Subcutaneous abdominal adipose tissue (tissue), 5 donors: ENCODE measurements at regions not wholly inside any gene's neighbourhood (a gene's known extent, or its start where the extent isn't known, plus 50 kb on each side); places are given as distances from the start of the nearest gene placed in this dataset.

Experiments
- H3K27ac ChIP-seq: one replicate; pipeline ENCODE4 v1.7.0; 2013; ENCODE audit warnings: low read depth, mild to moderate bottlenecking, inconsistent platforms, low read length, moderate library complexity
- H3K27me3 ChIP-seq, 5 donors: one replicate each; pipeline ENCODE4 v1.7.0; 2013; ENCODE audit warnings: low read length in 5 of 5, inconsistent platforms in 1 of 5; ENCODE audit not compliant: control insufficient read depth in 5 of 5, insufficient read depth in 4 of 5
- H3K36me3 ChIP-seq, 5 donors: one replicate each; pipeline ENCODE4 v1.7.0; 2013; ENCODE audit warnings: low read length in 5 of 5; ENCODE audit not compliant: control insufficient read depth in 5 of 5, insufficient read depth in 5 of 5
- H3K4me1 ChIP-seq, 5 donors: one replicate each; pipeline ENCODE4 v1.7.0; 2013; ENCODE audit warnings: low read length in 5 of 5, mild to moderate bottlenecking in 3 of 5, moderate library complexity in 1 of 5; ENCODE audit not compliant: control insufficient read depth in 5 of 5, insufficient read depth in 5 of 5
- H3K4me3 ChIP-seq, 5 donors: one replicate each; pipeline ENCODE4 v1.7.0; 2013; ENCODE audit warnings: low read length in 5 of 5, low read depth in 1 of 5
- H3K9ac ChIP-seq, 5 donors: one replicate each; pipeline ENCODE4 v1.7.0; 2013; ENCODE audit warnings: low read length in 5 of 5, mild to moderate bottlenecking in 4 of 5, moderate library complexity in 3 of 5
- H3K9me3 ChIP-seq, 5 donors: one replicate each; pipeline ENCODE4 v1.7.0; 2013; ENCODE audit warnings: low read length in 5 of 5; ENCODE audit not compliant: control insufficient read depth in 5 of 5
- donor health status: healthy.
- donor health status: healthy.
- donor health status: healthy.
- donor health status: healthy.
- donor health status: healthy.

- H3K36me3 ChIP-seq, result no peaks in the 10 kb centered on the region
- no peaks in the 10 kb centered on the region for H3K9me3 ChIP-seq
- no peak overlapping the region for H3K9ac ChIP-seq
- H3K4me1 ChIP-seq, result no peaks in the 10 kb centered on the region
- H3K27ac ChIP-seq, result no peak overlapping the region
- no peaks in the 10 kb centered on the region for H3K27me3 ChIP-seq
- no peak overlapping the region for H3K4me3 ChIP-seq
Measured at GRCh38 chr3:19645093-19645492, 288.9 kb downstream of the EFHB start.

GRCh38 chr3:19644405-19644804 lies 289.6 kb downstream of the EFHB start:
- Histone ChIP-seq H3K27ac (no peak overlapping the region), H3K4me3 (no peak overlapping the region), H3K27me3 (no peaks in the 10 kb centered on the region), H3K9me3 (no peaks in the 10 kb centered on the region), H3K4me1 (no peaks in the 10 kb centered on the region), H3K9ac (no peak overlapping the region), H3K36me3 (no peaks in the 10 kb centered on the region)

GRCh38 chr3:19641408-19641807 lies 292.6 kb downstream of the EFHB start:
- Histone ChIP-seq H3K4me3 (no peak overlapping the region), H3K27ac (no peak overlapping the region), H3K36me3 (no peaks in the 10 kb centered on the region), H3K27me3 (peaks cover 0 to 2% (median 0%) of the 10 kb centered on the region in 5 donors), H3K4me1 (no peaks in the 10 kb centered on the region), H3K9ac (no peak overlapping the region), H3K9me3 (no peaks in the 10 kb centered on the region)

GRCh38 chr3:19632099-19633074 lies 301.6 kb downstream of the EFHB start:
- Histone ChIP-seq H3K4me1 (no peaks in the 10 kb centered on the region), H3K27me3 (peaks cover 0 to 3% (median 0%) of the 10 kb centered on the region in 5 donors), H3K36me3 (no peaks in the 10 kb centered on the region), H3K27ac (no peak overlapping the region), H3K9me3 (no peaks in the 10 kb centered on the region), H3K9ac (no peak overlapping the region), H3K4me3 (no peak overlapping the region)

GRCh38 chr3:19598870-19599269 lies 335.1 kb downstream of the EFHB start:
- Histone ChIP-seq H3K9ac (no peak overlapping the region), H3K27me3 (no peaks in the 10 kb centered on the region), H3K36me3 (no peaks in the 10 kb centered on the region), H3K4me3 (no peak overlapping the region), H3K27ac (no peak overlapping the region), H3K9me3 (peaks cover 0 to 4% (median 2%) of the 10 kb centered on the region in 5 donors), H3K4me1 (no peaks in the 10 kb centered on the region)

- Histone ChIP-seq H3K27me3 (no peaks in the 10 kb centered on the region), H3K4me3 (no peak overlapping the region), H3K9me3 (peaks cover 0 to 4% (median 1%) of the 10 kb centered on the region in 5 donors), H3K9ac (no peak overlapping the region), H3K27ac (no peak overlapping the region), H3K4me1 (no peaks in the 10 kb centered on the region), H3K36me3 (no peaks in the 10 kb centered on the region)
Measured at GRCh38 chr3:19596408-19596807, 337.6 kb downstream of the EFHB start.

- Histone ChIP-seq H3K27me3 (no peaks in the 10 kb centered on the region), H3K27ac (no peak overlapping the region), H3K9me3 (peaks cover 0 to 4% (median 0%) of the 10 kb centered on the region in 5 donors), H3K9ac (no peak overlapping the region), H3K36me3 (no peaks in the 10 kb centered on the region), H3K4me3 (no peak overlapping the region), H3K4me1 (no peaks in the 10 kb centered on the region)
Measured at GRCh38 chr3:19595884-19596283, 338.1 kb downstream of the EFHB start.
